GM23338 (cell line): ENCODE measurements at regions not wholly inside any gene's neighbourhood (a gene's known extent, or its start where the extent isn't known, plus 50 kb on each side); places are given as distances from the start of the nearest gene placed in this dataset.

Experiments
- CREB1 ChIP-seq: fragments of 250-450 bp; sonication (Bioruptor Pico); IDR thresholded peaks from 2 replicates; pipeline ENCODE4 v1.5.0; 2020; ENCODE audit warnings: low read depth, mild to moderate bottlenecking, moderate library complexity
- EZH2 ChIP-seq: fragments of 200-600 bp; sonication (generic); IDR thresholded peaks from one replicate; pipeline ENCODE4 v1.8.0; 2017; ENCODE audit warnings: antibody characterized with exemption, mild to moderate bottlenecking, low read depth; ENCODE audit not compliant: unreplicated experiment
- EZH2phosphoT487 ChIP-seq: fragments of 200-600 bp; sonication (generic); IDR thresholded peaks from one replicate; pipeline ENCODE4 v1.8.1; 2018; ENCODE audit warnings: antibody characterized with exemption; ENCODE audit not compliant: unreplicated experiment
- JUNB ChIP-seq: IDR thresholded peaks from one replicate; pipeline ENCODE4 v1.6.1; 2016; ENCODE audit warnings: antibody characterized with exemption; ENCODE audit not compliant: unreplicated experiment
- NANOG ChIP-seq: IDR thresholded peaks from 2 replicates; pipeline ENCODE4 v1.6.1; 2016; ENCODE audit warnings: antibody characterized with exemption, borderline replicate concordance
- POLR2AphosphoS5 ChIP-seq: IDR thresholded peaks from 2 replicates; pipeline ENCODE4 v1.6.1; 2016; ENCODE audit warnings: antibody characterized with exemption, low read depth
- ZNF114 ChIP-seq: fragments of 250-450 bp; sonication (Bioruptor Pico); IDR thresholded peaks from 2 replicates; pipeline ENCODE4 v1.5.0; 2020; ENCODE audit warnings: mild to moderate bottlenecking, moderate library complexity
- TF ChIP-seq, protein P1 (sequence below), 2 experiments: fragments of 200-600 bp in 1 of 2; sonication (generic) in 1 of 2; conservative IDR thresholded peaks; 2 replicates each; pipeline versions ENCODE4 v1.5.1 to v1.6.1; 2016 to 2017; ENCODE audit warnings: antibody characterized with exemption in 2 of 2, low read depth in 2 of 2, mild to moderate bottlenecking in 2 of 2, moderate library complexity in 1 of 2
- TF ChIP-seq, protein P2 (sequence below): IDR thresholded peaks from one replicate; pipeline ENCODE4 v1.6.1; 2018; ENCODE audit warnings: antibody characterized with exemption; ENCODE audit not compliant: unreplicated experiment

DNA sequence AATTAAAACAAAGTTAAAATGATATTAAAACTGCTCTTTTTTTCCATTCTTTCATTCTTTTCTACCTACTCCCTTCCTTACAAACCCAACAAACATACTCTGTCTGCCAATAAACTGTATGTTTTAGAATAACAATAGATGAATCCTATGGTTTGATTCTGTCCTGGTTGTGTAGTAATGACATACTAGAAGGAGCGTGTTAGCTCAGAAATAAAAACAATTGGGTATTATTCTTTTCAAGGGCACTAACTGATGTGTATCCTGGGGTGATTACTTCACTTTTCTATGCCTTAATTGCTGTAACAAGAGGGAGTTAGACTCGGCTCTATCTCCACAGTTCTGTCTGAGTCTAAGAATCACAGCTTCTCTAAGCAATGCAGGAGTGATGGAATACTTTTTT is 194.4 kb downstream of the GIPC2 start:
- TF ChIP-seq, protein P1, sequence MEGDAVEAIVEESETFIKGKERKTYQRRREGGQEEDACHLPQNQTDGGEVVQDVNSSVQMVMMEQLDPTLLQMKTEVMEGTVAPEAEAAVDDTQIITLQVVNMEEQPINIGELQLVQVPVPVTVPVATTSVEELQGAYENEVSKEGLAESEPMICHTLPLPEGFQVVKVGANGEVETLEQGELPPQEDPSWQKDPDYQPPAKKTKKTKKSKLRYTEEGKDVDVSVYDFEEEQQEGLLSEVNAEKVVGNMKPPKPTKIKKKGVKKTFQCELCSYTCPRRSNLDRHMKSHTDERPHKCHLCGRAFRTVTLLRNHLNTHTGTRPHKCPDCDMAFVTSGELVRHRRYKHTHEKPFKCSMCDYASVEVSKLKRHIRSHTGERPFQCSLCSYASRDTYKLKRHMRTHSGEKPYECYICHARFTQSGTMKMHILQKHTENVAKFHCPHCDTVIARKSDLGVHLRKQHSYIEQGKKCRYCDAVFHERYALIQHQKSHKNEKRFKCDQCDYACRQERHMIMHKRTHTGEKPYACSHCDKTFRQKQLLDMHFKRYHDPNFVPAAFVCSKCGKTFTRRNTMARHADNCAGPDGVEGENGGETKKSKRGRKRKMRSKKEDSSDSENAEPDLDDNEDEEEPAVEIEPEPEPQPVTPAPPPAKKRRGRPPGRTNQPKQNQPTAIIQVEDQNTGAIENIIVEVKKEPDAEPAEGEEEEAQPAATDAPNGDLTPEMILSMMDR (conservative IDR thresholded peaks at IDR 0.05; ENCODE audit: low read depth in 2 of 2): no peak
- TF ChIP-seq, protein P2, sequence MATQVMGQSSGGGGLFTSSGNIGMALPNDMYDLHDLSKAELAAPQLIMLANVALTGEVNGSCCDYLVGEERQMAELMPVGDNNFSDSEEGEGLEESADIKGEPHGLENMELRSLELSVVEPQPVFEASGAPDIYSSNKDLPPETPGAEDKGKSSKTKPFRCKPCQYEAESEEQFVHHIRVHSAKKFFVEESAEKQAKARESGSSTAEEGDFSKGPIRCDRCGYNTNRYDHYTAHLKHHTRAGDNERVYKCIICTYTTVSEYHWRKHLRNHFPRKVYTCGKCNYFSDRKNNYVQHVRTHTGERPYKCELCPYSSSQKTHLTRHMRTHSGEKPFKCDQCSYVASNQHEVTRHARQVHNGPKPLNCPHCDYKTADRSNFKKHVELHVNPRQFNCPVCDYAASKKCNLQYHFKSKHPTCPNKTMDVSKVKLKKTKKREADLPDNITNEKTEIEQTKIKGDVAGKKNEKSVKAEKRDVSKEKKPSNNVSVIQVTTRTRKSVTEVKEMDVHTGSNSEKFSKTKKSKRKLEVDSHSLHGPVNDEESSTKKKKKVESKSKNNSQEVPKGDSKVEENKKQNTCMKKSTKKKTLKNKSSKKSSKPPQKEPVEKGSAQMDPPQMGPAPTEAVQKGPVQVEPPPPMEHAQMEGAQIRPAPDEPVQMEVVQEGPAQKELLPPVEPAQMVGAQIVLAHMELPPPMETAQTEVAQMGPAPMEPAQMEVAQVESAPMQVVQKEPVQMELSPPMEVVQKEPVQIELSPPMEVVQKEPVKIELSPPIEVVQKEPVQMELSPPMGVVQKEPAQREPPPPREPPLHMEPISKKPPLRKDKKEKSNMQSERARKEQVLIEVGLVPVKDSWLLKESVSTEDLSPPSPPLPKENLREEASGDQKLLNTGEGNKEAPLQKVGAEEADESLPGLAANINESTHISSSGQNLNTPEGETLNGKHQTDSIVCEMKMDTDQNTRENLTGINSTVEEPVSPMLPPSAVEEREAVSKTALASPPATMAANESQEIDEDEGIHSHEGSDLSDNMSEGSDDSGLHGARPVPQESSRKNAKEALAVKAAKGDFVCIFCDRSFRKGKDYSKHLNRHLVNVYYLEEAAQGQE: no peak
- TF ChIP-seq POLR2AphosphoS5 (no peak), EZH2phosphoT487 (no peak), EZH2 (no peak), JUNB (no peak), CREB1 (CRISPR knock-in tag) (no peak), ZNF114 (CRISPR knock-in tag) (no peak), NANOG (no peak)
